Esophagus squamous epithelium (tissue), 4 donors: ENCODE measurements at regions not wholly inside any gene's neighbourhood (a gene's known extent, or its start where the extent isn't known, plus 50 kb on each side); places are given as distances from the start of the nearest gene placed in this dataset.

ENCODE experiments used
- POLR2A ChIP-seq, 4 donors: fragments of 450-650 bp; IDR thresholded peaks; one replicate each; pipeline ENCODE4 v1.6.1; 2017; ENCODE audit warnings: antibody characterized with exemption in 4 of 4, mild to moderate bottlenecking in 4 of 4, moderate library complexity in 3 of 4
- TF ChIP-seq, protein P1 (sequence below), 6 experiments: fragments of 450-650 bp in 4 of 6; fragments of 200-600 bp in 2 of 6; sonication (generic) in 2 of 6; IDR thresholded peaks; one replicate each; pipeline ENCODE4 v1.5.1; 2016 to 2019; ENCODE audit warnings: antibody characterized with exemption in 6 of 6, mild to moderate bottlenecking in 4 of 6, moderate library complexity in 4 of 6

DNA sequence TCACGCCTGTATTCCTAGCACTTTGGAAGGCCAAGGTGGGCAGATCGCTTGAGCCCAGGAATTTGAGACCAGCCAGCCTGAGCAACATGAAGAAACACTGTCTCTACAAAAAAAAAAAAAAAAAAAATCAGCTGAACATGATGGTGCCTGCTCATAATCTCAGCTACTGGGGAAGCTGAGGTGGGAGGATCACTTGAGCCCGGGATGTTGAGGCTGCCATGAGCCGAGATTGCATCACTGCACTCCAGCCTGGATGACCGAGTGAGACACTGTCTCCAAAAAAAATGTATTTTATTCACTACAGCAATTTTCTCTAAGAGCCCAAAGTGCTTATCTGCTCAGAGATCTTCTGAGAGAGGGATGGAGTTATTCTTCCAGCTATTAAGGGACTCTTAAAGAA is 215.8 kb upstream of the PPP3CA start:
- TF ChIP-seq, protein P1, sequence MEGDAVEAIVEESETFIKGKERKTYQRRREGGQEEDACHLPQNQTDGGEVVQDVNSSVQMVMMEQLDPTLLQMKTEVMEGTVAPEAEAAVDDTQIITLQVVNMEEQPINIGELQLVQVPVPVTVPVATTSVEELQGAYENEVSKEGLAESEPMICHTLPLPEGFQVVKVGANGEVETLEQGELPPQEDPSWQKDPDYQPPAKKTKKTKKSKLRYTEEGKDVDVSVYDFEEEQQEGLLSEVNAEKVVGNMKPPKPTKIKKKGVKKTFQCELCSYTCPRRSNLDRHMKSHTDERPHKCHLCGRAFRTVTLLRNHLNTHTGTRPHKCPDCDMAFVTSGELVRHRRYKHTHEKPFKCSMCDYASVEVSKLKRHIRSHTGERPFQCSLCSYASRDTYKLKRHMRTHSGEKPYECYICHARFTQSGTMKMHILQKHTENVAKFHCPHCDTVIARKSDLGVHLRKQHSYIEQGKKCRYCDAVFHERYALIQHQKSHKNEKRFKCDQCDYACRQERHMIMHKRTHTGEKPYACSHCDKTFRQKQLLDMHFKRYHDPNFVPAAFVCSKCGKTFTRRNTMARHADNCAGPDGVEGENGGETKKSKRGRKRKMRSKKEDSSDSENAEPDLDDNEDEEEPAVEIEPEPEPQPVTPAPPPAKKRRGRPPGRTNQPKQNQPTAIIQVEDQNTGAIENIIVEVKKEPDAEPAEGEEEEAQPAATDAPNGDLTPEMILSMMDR (IDR thresholded peaks at IDR 0.05) = no peak
- TF ChIP-seq POLR2A (IDR thresholded peaks at IDR 0.05) = no peak
